ENCODE measurements at regions not wholly inside any gene's neighbourhood (a gene's known extent, or its start where the extent isn't known, plus 50 kb on each side); places are given as distances from the start of the nearest gene placed in this dataset.
A peak's percentile ranks its signal among the peaks of the same experiment; 100 is the strongest.

GRCh38 chr7:81140775-81141174, 221.9 kb upstream of the SEMA3C start:
- peak overlapping the region; percentile 39 for H3K4me3 ChIP-seq (ENCODE audit: low read depth in 1 of 2, low read length in 1 of 2)
- no peaks in the 10 kb centered on the region for H3K9me3 ChIP-seq
- no peaks in the 10 kb centered on the region for H3K27me3 ChIP-seq
- peaks cover 33 to 36% of the 10 kb centered on the region in 2 experiments for H3K4me1 ChIP-seq (ENCODE audit: control insufficient read depth in 1 of 2, insufficient read depth in 1 of 2, low read depth in 1 of 2, low read length in 1 of 2)
- no peaks in the 10 kb centered on the region for H3K36me3 ChIP-seq
- peak overlapping the region; percentile 94 for H3K27ac ChIP-seq
- TF ChIP-seq CTCF (IDR thresholded peaks at IDR 0.05) = peak; percentile 48

GRCh38 chr7:81140252-81140651, 221.4 kb upstream of the SEMA3C start:
- H3K27ac ChIP-seq = peak overlapping the region; percentile 94
- TF ChIP-seq CTCF (IDR thresholded peaks at IDR 0.05) = no peak
- H3K36me3 ChIP-seq = no peaks in the 10 kb centered on the region
- peak overlapping the region in 1 of 2 experiments; percentile 39 for H3K4me3 ChIP-seq (ENCODE audit: low read depth in 1 of 2, low read length in 1 of 2)
- H3K4me1 ChIP-seq (ENCODE audit: control insufficient read depth in 1 of 2, insufficient read depth in 1 of 2, low read depth in 1 of 2, low read length in 1 of 2) = peaks cover 33 to 36% of the 10 kb centered on the region in 2 experiments
- H3K27me3 ChIP-seq = no peaks in the 10 kb centered on the region
- H3K9me3 ChIP-seq = no peaks in the 10 kb centered on the region

- Histone ChIP-seq H3K4me3 (ENCODE audit: low read depth in 1 of 2, low read length in 1 of 2) (no peak overlapping the region), H3K4me1 (ENCODE audit: control insufficient read depth in 1 of 2, insufficient read depth in 1 of 2, low read depth in 1 of 2, low read length in 1 of 2) (peaks cover 33 to 36% of the 10 kb centered on the region in 2 experiments), H3K9me3 (no peaks in the 10 kb centered on the region), H3K27ac (peak overlapping the region; percentile 94), H3K27me3 (no peaks in the 10 kb centered on the region), H3K36me3 (no peaks in the 10 kb centered on the region)
- TF ChIP-seq CTCF (IDR thresholded peaks at IDR 0.05) = no peak
Observed at GRCh38 chr7:81138870-81139269, 220.0 kb upstream of the SEMA3C start.

- Histone ChIP-seq H3K27ac (no peak overlapping the region), H3K4me3 (ENCODE audit: low read depth in 1 of 2, low read length in 1 of 2) (no peak overlapping the region), H3K27me3 (no peaks in the 10 kb centered on the region), H3K9me3 (no peaks in the 10 kb centered on the region), H3K36me3 (no peaks in the 10 kb centered on the region), H3K4me1 (ENCODE audit: control insufficient read depth in 1 of 2, insufficient read depth in 1 of 2, low read depth in 1 of 2, low read length in 1 of 2) (peaks cover 19 to 20% of the 10 kb centered on the region in 2 experiments)
- TF ChIP-seq CTCF (IDR thresholded peaks at IDR 0.05) = no peak
Observed at GRCh38 chr7:81135324-81135723, 216.5 kb upstream of the SEMA3C start.

- Histone ChIP-seq H3K27me3 (no peaks in the 10 kb centered on the region), H3K9me3 (no peaks in the 10 kb centered on the region), H3K4me1 (ENCODE audit: control insufficient read depth in 1 of 2, insufficient read depth in 1 of 2, low read depth in 1 of 2, low read length in 1 of 2) (no peaks in the 10 kb centered on the region), H3K4me3 (ENCODE audit: low read depth in 1 of 2, low read length in 1 of 2) (no peak overlapping the region), H3K27ac (no peak overlapping the region), H3K36me3 (no peaks in the 10 kb centered on the region)
- no peak for TF ChIP-seq CTCF (IDR thresholded peaks at IDR 0.05)
Observed at GRCh38 chr7:81128011-81128410, 209.2 kb upstream of the SEMA3C start.

- Histone ChIP-seq H3K4me1 (ENCODE audit: control insufficient read depth in 1 of 2, insufficient read depth in 1 of 2, low read depth in 1 of 2, low read length in 1 of 2) (no peaks in the 10 kb centered on the region), H3K27me3 (no peaks in the 10 kb centered on the region), H3K9me3 (no peaks in the 10 kb centered on the region), H3K27ac (no peak overlapping the region), H3K4me3 (ENCODE audit: low read depth in 1 of 2, low read length in 1 of 2) (no peak overlapping the region), H3K36me3 (no peaks in the 10 kb centered on the region)
- no peak for TF ChIP-seq CTCF (IDR thresholded peaks at IDR 0.05)
Observed at GRCh38 chr7:81120803-81121202, 202.0 kb upstream of the SEMA3C start.

All from neutrophil (primary cell).